ENCODE measurements at regions not wholly inside any gene's neighbourhood (a gene's known extent, or its start where the extent isn't known, plus 50 kb on each side); places are given as distances from the start of the nearest gene placed in this dataset.

GRCh38 chr13:109547942-109548341, 238.4 kb downstream of the IRS2 start:
- Mint-ChIP-seq H3K36me3 (ENCODE audit: low read depth) (no peaks in the 10 kb centered on the region), H3K4me1 (no peaks in the 10 kb centered on the region), H3K9me3 (no peaks in the 10 kb centered on the region), H3K27ac (no peak overlapping the region), H3K4me3 (no peak overlapping the region), H3K27me3 (ENCODE audit: low read depth) (no peaks in the 10 kb centered on the region)
- TF ChIP-seq CTCF (IDR thresholded peaks at IDR 0.05; ENCODE audit: unreplicated experiment in 3 of 3): no peak

GRCh38 chr13:109545931-109546330, 240.5 kb downstream of the IRS2 start:
- Mint-ChIP-seq H3K4me3 (no peak overlapping the region), H3K4me1 (no peaks in the 10 kb centered on the region), H3K9me3 (no peaks in the 10 kb centered on the region), H3K27me3 (ENCODE audit: low read depth) (no peaks in the 10 kb centered on the region), H3K36me3 (ENCODE audit: low read depth) (no peaks in the 10 kb centered on the region), H3K27ac (no peak overlapping the region)
- no peak for TF ChIP-seq CTCF (IDR thresholded peaks at IDR 0.05; ENCODE audit: unreplicated experiment in 3 of 3)

- Mint-ChIP-seq H3K4me3 (no peak overlapping the region), H3K27me3 (ENCODE audit: low read depth) (peaks cover under 1% of the 10 kb centered on the region), H3K9me3 (no peaks in the 10 kb centered on the region), H3K27ac (no peak overlapping the region), H3K36me3 (ENCODE audit: low read depth) (no peaks in the 10 kb centered on the region), H3K4me1 (no peaks in the 10 kb centered on the region)
- TF ChIP-seq CTCF (IDR thresholded peaks at IDR 0.05; ENCODE audit: unreplicated experiment in 3 of 3): no peak
Measured at GRCh38 chr13:109541081-109541480, 245.3 kb downstream of the IRS2 start.

GRCh38 chr13:109537584-109537983, 248.8 kb downstream of the IRS2 start:
- no peaks in the 10 kb centered on the region for H3K36me3 Mint-ChIP-seq (ENCODE audit: low read depth)
- peaks cover 5% of the 10 kb centered on the region for H3K27me3 Mint-ChIP-seq (ENCODE audit: low read depth)
- TF ChIP-seq CTCF (IDR thresholded peaks at IDR 0.05; ENCODE audit: unreplicated experiment in 3 of 3): no peak
- H3K4me3 Mint-ChIP-seq: no peak overlapping the region
- H3K4me1 Mint-ChIP-seq: no peaks in the 10 kb centered on the region
- no peak overlapping the region for H3K27ac Mint-ChIP-seq
- no peaks in the 10 kb centered on the region for H3K9me3 Mint-ChIP-seq

- Mint-ChIP-seq H3K4me3 (no peak overlapping the region), H3K4me1 (no peaks in the 10 kb centered on the region), H3K9me3 (no peaks in the 10 kb centered on the region), H3K27me3 (ENCODE audit: low read depth) (peaks cover 5% of the 10 kb centered on the region), H3K36me3 (ENCODE audit: low read depth) (no peaks in the 10 kb centered on the region), H3K27ac (no peak overlapping the region)
- TF ChIP-seq CTCF (IDR thresholded peaks at IDR 0.05; ENCODE audit: unreplicated experiment in 3 of 3): no peak
Measured at GRCh38 chr13:109533350-109533749, 253.0 kb downstream of the IRS2 start.

GRCh38 chr13:109529964-109530363, 256.4 kb downstream of the IRS2 start:
- H3K27ac Mint-ChIP-seq: no peak overlapping the region
- no peaks in the 10 kb centered on the region for H3K36me3 Mint-ChIP-seq (ENCODE audit: low read depth)
- H3K4me3 Mint-ChIP-seq: no peak overlapping the region
- no peak for TF ChIP-seq CTCF (IDR thresholded peaks at IDR 0.05; ENCODE audit: unreplicated experiment in 3 of 3)
- peaks cover 3% of the 10 kb centered on the region for H3K27me3 Mint-ChIP-seq (ENCODE audit: low read depth)
- no peaks in the 10 kb centered on the region for H3K9me3 Mint-ChIP-seq
- H3K4me1 Mint-ChIP-seq: no peaks in the 10 kb centered on the region
